A549 (cell line): ENCODE measurements at regions not wholly inside any gene's neighbourhood (a gene's known extent, or its start where the extent isn't known, plus 50 kb on each side); places are given as distances from the start of the nearest gene placed in this dataset.

Source experiments
- ATAC-seq, 2 experiments: fragments of 200-7000 bp in 1 of 2; fragments of >200 bp in 1 of 2; cut with Nextera tagmentation in 1 of 2; cut with Tn5 transposase in 1 of 2; 3 replicates each; pipeline versions ENCODE4 v1.8.0 to v1.9.1; 2018 to 2020; ENCODE audit warnings: mild to moderate bottlenecking in 1 of 2, moderate library complexity in 1 of 2
- CTCF ChIA-PET: fragments of 300-600 bp; sonication (Branson Sonifier 250); formaldehyde crosslinking; extraction: SDS; loops from one replicate; lab custom pipeline; 2021; ENCODE audit warnings: antibody characterized with exemption, inconsistent platforms; lab: Yijun Ruan, JAX
- POLR2A ChIA-PET: fragments of 350-600 bp; formaldehyde crosslinking; extraction: SDS; loops from one replicate; lab custom pipeline; 2021; ENCODE audit warnings: antibody characterized with exemption, inconsistent platforms; lab: Yijun Ruan, JAX
- DNase-seq, 2 experiments: peaks; one replicate each; pipeline versions ENCODE4 v3.0.0 to v3.0.0-alpha.2; 2011 to 2016; ENCODE audit warnings: low read depth in 1 of 2, low spot score in 1 of 2
- FAIRE-seq: peaks from 2 replicates; lab custom pipeline; 2011; peaks lifted over from hg19 to GRCh38; lab: Jason Lieb, UNC
- H3K27ac ChIP-seq, 2 experiments: fragments of >200 bp; sonication (Bioruptor Twin); formaldehyde crosslinking; 3 replicates each; pipeline ENCODE4 v1.5.1; 2016 to 2017
- H3K4me1 ChIP-seq: fragments of >200 bp; sonication (Bioruptor Twin); formaldehyde crosslinking; 3 replicates; pipeline ENCODE4 v1.6.1; 2016
- H3K4me2 ChIP-seq: fragments of >200 bp; sonication (Bioruptor Twin); formaldehyde crosslinking; 3 replicates; pipeline ENCODE4 v1.6.1; 2016
- H3K4me3 ChIP-seq: fragments of >200 bp; sonication (Bioruptor Twin); formaldehyde crosslinking; 3 replicates; pipeline ENCODE4 v1.5.1; 2016
- H3K9me3 ChIP-seq: fragments of >200 bp; sonication (Bioruptor Twin); formaldehyde crosslinking; 3 replicates; pipeline ENCODE4 v1.6.1; 2016
- BHLHE40 ChIP-seq: IDR thresholded peaks from 2 replicates; pipeline ENCODE4 v1.6.1; 2012; ENCODE audit warnings: low read depth, low read length, inconsistent platforms
- CBX2 ChIP-seq: fragments of 200-600 bp; sonication (generic); IDR thresholded peaks from 2 replicates; pipeline ENCODE4 v1.6.1; 2016; ENCODE audit warnings: low read depth, mild to moderate bottlenecking, borderline replicate concordance
- CHD2 ChIP-seq: fragments of 150-350 bp; IDR thresholded peaks from 2 replicates; pipeline ENCODE4 v1.6.1; 2014; ENCODE audit warnings: low read length; ENCODE audit not compliant: partially characterized antibody
- EP300 ChIP-seq, 2 experiments: fragments of >200 bp; sonication (Bioruptor Twin); formaldehyde crosslinking; IDR thresholded peaks; 2 replicates in 1 of 2; 3 replicates in 1 of 2; pipeline ENCODE4 v1.6.1; 2016 to 2017
- FOSB ChIP-seq: fragments of 250-450 bp; sonication (Bioruptor Pico); IDR thresholded peaks from 2 replicates; pipeline ENCODE4 v1.5.0; 2020; ENCODE audit warnings: mild to moderate bottlenecking, moderate library complexity
- FOSL2 ChIP-seq, 2 experiments: fragments of 450-650 bp in 1 of 2; fragments of >200 bp in 1 of 2; sonication (Bioruptor Twin) in 1 of 2; formaldehyde crosslinking; IDR thresholded peaks; 2 replicates each; pipeline versions ENCODE4 v1.5.0 to v1.6.1; 2016 to 2020; ENCODE audit warnings: mild to moderate bottlenecking in 1 of 2, moderate library complexity in 1 of 2
- FOXS1 ChIP-seq: fragments of 250-450 bp; sonication (Bioruptor Pico); IDR thresholded peaks from 2 replicates; pipeline ENCODE4 v1.5.0; 2020; ENCODE audit warnings: mild to moderate bottlenecking, moderate library complexity
- GATA3 ChIP-seq: IDR thresholded peaks from 2 replicates; pipeline ENCODE4 v1.6.1; 2012; ENCODE audit warnings: borderline replicate concordance
- HDAC2 ChIP-seq: fragments of 200-600 bp; sonication (generic); IDR thresholded peaks from 2 replicates; pipeline ENCODE4 v1.6.1; 2016
- HEYL ChIP-seq: fragments of 250-450 bp; sonication (Bioruptor Pico); IDR thresholded peaks from 2 replicates; pipeline ENCODE4 v1.8.0; 2021; ENCODE audit warnings: mild to moderate bottlenecking, moderate library complexity
- HOXA7 ChIP-seq: fragments of 250-450 bp; sonication (Bioruptor Pico); IDR thresholded peaks from 2 replicates; pipeline ENCODE4 v1.5.0; 2020; ENCODE audit warnings: mild to moderate bottlenecking, moderate library complexity
- JUNB ChIP-seq: fragments of >200 bp; sonication (Bioruptor Twin); formaldehyde crosslinking; IDR thresholded peaks from 2 replicates; pipeline ENCODE4 v1.6.1; 2016
- KDM1A ChIP-seq: fragments of 200-600 bp; sonication (generic); IDR thresholded peaks from 2 replicates; pipeline ENCODE4 v1.6.1; 2016; ENCODE audit warnings: low read depth, mild to moderate bottlenecking
- KDM5A ChIP-seq: fragments of 200-600 bp; sonication (generic); IDR thresholded peaks from 2 replicates; pipeline ENCODE4 v1.6.1; 2016; ENCODE audit warnings: antibody characterized with exemption, mild to moderate bottlenecking
- MAZ ChIP-seq: fragments of 150-350 bp; IDR thresholded peaks from 2 replicates; pipeline ENCODE4 v1.6.1; 2014; ENCODE audit warnings: antibody characterized with exemption, low read depth, low read length, borderline replicate concordance
- NPAS2 ChIP-seq: fragments of 250-450 bp; sonication (Bioruptor Pico); IDR thresholded peaks from 2 replicates; pipeline ENCODE4 v1.8.0; 2022; ENCODE audit warnings: mild to moderate bottlenecking, moderate library complexity, borderline replicate concordance
- NR3C1 ChIP-seq: fragments of >200 bp; sonication (Bioruptor Twin); formaldehyde crosslinking; IDR thresholded peaks from 3 replicates; pipeline ENCODE4 v1.6.1; 2017
- POLR2A ChIP-seq: IDR thresholded peaks from 2 replicates; pipeline ENCODE4 v1.6.1; 2012; ENCODE audit warnings: mild to moderate bottlenecking, low read length
- RAD21 ChIP-seq, 2 experiments: fragments of >200 bp in 1 of 2; sonication (Bioruptor Twin) in 1 of 2; formaldehyde crosslinking in 1 of 2; IDR thresholded peaks in 1 of 2; conservative IDR thresholded peaks in 1 of 2; 2 replicates in 1 of 2; 3 replicates in 1 of 2; pipeline ENCODE4 v1.6.1; 2012 to 2018; ENCODE audit warnings: inconsistent platforms in 1 of 2
- RARB ChIP-seq: fragments of 250-450 bp; sonication (Bioruptor Pico); IDR thresholded peaks from 2 replicates; pipeline ENCODE4 v1.8.0; 2021; ENCODE audit warnings: mild to moderate bottlenecking, moderate library complexity
- RCOR1 ChIP-seq: fragments of 150-350 bp; IDR thresholded peaks from 2 replicates; pipeline ENCODE4 v1.6.1; 2014; ENCODE audit warnings: antibody characterized with exemption, low read length, low read depth
- SMC3 ChIP-seq: fragments of >200 bp; sonication (Bioruptor Twin); formaldehyde crosslinking; IDR thresholded peaks from 3 replicates; pipeline ENCODE4 v1.6.1; 2018; ENCODE audit warnings: inconsistent platforms
- TFCP2L1 ChIP-seq: fragments of 250-450 bp; sonication (Bioruptor Pico); IDR thresholded peaks from 2 replicates; pipeline ENCODE4 v1.5.0; 2021; ENCODE audit warnings: mild to moderate bottlenecking
- ZC3H11A ChIP-seq: fragments of 450-650 bp; IDR thresholded peaks from 2 replicates; pipeline ENCODE4 v1.6.1; 2014; ENCODE audit warnings: antibody characterized with exemption, mild to moderate bottlenecking
- WGBS: methylation state at CpG from one replicate; pipeline ENCODE4 v1.1.6; 2017; ENCODE audit errors: missing lambda C conversion rate; 5-methylcytosine and 5-hydroxymethylcytosine counted together
- TF ChIP-seq, protein P1 (sequence below): fragments of >200 bp; sonication (Bioruptor Twin); formaldehyde crosslinking; IDR thresholded peaks from 3 replicates; pipeline ENCODE4 v1.6.1; 2016
- TF ChIP-seq, protein P2 (sequence below): fragments of 200-600 bp; sonication (generic); IDR thresholded peaks from 2 replicates; pipeline ENCODE4 v1.6.1; 2016; ENCODE audit warnings: antibody characterized with exemption, mild to moderate bottlenecking, moderate library complexity
- TF ChIP-seq, protein P3 (sequence below): IDR thresholded peaks from 2 replicates; pipeline ENCODE4 v1.6.1; 2012
- TF ChIP-seq, protein P4 (sequence below): fragments of >200 bp; sonication (Bioruptor Twin); formaldehyde crosslinking; IDR thresholded peaks from 2 replicates; pipeline ENCODE4 v1.6.1; 2016
- TF ChIP-seq, protein P5 (sequence below): IDR thresholded peaks from 2 replicates; pipeline ENCODE4 v1.6.1; 2012
- TF ChIP-seq, protein P6 (sequence below): fragments of 250-450 bp; sonication (Bioruptor Pico); IDR thresholded peaks from 2 replicates; pipeline ENCODE4 v1.5.0; 2020; ENCODE audit warnings: low read depth, mild to moderate bottlenecking, moderate library complexity
- TF ChIP-seq, protein P7 (sequence below): fragments of 150-350 bp; IDR thresholded peaks from 2 replicates; pipeline ENCODE4 v1.6.1; 2014; ENCODE audit warnings: low read depth, mild to moderate bottlenecking, low read length

DNA sequence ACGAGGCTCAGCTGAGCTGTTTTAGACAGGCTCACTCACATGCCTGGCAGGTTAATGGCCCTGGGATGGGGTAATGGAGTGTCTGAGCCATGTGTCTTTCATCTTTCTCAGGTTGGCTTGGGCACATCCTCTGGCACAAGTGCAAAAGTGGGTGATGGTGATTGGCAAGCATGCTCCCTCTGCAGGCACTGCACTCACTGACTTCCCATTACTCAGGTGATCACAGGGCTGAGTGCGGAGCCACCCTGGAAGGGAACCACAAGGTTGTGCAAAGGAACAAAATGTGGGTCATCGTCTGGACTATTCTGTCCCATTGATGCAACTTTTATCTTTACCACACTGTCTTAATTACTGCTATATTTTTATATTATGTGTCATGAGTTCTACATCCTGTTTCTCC is 244.1 kb upstream of the AKR1E2 start:
- Histone ChIP-seq H3K27ac (no peak overlapping the region), H3K4me3 (no peak overlapping the region)
- TF ChIP-seq BHLHE40 = no peak
- TF ChIP-seq RAD21 (conservative IDR thresholded peaks at IDR 0.05 in 1 of 2, IDR thresholded peaks at IDR 0.05 in 1 of 2) = no peak
- no peak for TF ChIP-seq SMC3
- no peak for TF ChIP-seq JUNB
- TF ChIP-seq EP300 (IDR thresholded peaks at IDR 0.05) = no peak
- no peak for TF ChIP-seq CHD2
- no peak for TF ChIP-seq KDM1A
- TF ChIP-seq, protein P1, sequence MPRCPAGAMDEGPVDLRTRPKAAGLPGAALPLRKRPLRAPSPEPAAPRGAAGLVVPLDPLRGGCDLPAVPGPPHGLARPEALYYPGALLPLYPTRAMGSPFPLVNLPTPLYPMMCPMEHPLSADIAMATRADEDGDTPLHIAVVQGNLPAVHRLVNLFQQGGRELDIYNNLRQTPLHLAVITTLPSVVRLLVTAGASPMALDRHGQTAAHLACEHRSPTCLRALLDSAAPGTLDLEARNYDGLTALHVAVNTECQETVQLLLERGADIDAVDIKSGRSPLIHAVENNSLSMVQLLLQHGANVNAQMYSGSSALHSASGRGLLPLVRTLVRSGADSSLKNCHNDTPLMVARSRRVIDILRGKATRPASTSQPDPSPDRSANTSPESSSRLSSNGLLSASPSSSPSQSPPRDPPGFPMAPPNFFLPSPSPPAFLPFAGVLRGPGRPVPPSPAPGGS = no peak
- TF ChIP-seq, protein P2, sequence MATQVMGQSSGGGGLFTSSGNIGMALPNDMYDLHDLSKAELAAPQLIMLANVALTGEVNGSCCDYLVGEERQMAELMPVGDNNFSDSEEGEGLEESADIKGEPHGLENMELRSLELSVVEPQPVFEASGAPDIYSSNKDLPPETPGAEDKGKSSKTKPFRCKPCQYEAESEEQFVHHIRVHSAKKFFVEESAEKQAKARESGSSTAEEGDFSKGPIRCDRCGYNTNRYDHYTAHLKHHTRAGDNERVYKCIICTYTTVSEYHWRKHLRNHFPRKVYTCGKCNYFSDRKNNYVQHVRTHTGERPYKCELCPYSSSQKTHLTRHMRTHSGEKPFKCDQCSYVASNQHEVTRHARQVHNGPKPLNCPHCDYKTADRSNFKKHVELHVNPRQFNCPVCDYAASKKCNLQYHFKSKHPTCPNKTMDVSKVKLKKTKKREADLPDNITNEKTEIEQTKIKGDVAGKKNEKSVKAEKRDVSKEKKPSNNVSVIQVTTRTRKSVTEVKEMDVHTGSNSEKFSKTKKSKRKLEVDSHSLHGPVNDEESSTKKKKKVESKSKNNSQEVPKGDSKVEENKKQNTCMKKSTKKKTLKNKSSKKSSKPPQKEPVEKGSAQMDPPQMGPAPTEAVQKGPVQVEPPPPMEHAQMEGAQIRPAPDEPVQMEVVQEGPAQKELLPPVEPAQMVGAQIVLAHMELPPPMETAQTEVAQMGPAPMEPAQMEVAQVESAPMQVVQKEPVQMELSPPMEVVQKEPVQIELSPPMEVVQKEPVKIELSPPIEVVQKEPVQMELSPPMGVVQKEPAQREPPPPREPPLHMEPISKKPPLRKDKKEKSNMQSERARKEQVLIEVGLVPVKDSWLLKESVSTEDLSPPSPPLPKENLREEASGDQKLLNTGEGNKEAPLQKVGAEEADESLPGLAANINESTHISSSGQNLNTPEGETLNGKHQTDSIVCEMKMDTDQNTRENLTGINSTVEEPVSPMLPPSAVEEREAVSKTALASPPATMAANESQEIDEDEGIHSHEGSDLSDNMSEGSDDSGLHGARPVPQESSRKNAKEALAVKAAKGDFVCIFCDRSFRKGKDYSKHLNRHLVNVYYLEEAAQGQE = no peak
- TF ChIP-seq, protein P3, sequence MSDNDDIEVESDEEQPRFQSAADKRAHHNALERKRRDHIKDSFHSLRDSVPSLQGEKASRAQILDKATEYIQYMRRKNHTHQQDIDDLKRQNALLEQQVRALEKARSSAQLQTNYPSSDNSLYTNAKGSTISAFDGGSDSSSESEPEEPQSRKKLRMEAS = no peak
- TF ChIP-seq, protein P4, sequence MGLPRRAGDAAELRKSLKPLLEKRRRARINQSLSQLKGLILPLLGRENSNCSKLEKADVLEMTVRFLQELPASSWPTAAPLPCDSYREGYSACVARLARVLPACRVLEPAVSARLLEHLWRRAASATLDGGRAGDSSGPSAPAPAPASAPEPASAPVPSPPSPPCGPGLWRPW = no peak
- TF ChIP-seq GATA3 = no peak
- TF ChIP-seq HDAC2 = no peak
- TF ChIP-seq ZC3H11A = no peak
- no peak for TF ChIP-seq FOSL2 (IDR thresholded peaks at IDR 0.05)
- TF ChIP-seq FOSL2 (CRISPR knock-in tag; IDR thresholded peaks at IDR 0.05) = no peak
- TF ChIP-seq, all 56 proteins: peak for 0
- ATAC-seq (no peak), DNase-seq (no peak), FAIRE-seq (no peak)
- no peaks in the 10 kb centered on the region for H3K4me1 ChIP-seq
- 74% methylated on average over 3 of the region's 3 CpGs for WGBS
- H3K4me2 ChIP-seq = no peak overlapping the region
- POLR2A ChIA-PET = no interaction called here
- no peaks in the 10 kb centered on the region for H3K9me3 ChIP-seq
- CTCF ChIA-PET = no interaction called here

DNA sequence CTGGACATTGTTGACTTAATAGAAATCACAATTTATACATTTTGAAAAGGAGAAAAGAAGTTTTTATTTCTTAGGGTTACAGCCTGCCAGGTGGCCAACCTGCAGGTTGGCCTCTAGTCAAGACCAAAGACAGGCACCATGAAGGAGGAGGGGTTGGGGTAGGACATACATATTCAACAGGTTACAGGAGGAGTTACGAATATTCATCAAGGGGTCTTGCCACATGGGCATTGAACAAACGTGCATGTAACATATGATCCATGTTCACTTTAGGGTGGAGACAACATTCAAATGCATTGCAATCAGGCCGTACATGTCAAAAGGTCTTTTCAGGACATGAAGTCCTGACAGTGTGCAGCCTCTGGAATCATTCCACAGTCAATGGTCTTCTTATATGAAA is 246.2 kb upstream of the AKR1E2 start:
- ATAC-seq = no peak
- no peaks in the 10 kb centered on the region for H3K9me3 ChIP-seq
- H3K27ac ChIP-seq = no peak overlapping the region
- no peak overlapping the region for H3K4me2 ChIP-seq
- POLR2A ChIA-PET = no interaction called here
- no peak overlapping the region for H3K4me3 ChIP-seq
- no peak for DNase-seq
- FAIRE-seq = no peak
- TF ChIP-seq NR3C1 (no peak), CBX2 (no peak), RARB (CRISPR knock-in tag) (no peak), RAD21 (conservative IDR thresholded peaks at IDR 0.05 in 1 of 2, IDR thresholded peaks at IDR 0.05 in 1 of 2) (no peak), HOXA7 (CRISPR knock-in tag) (no peak), KDM5A (no peak), MAZ (no peak), HEYL (CRISPR knock-in tag) (no peak), ZC3H11A (no peak), FOXS1 (CRISPR knock-in tag) (no peak), RCOR1 (no peak), TFCP2L1 (CRISPR knock-in tag) (no peak), FOSB (CRISPR knock-in tag) (no peak), SMC3 (no peak), POLR2A (no peak), NPAS2 (CRISPR knock-in tag) (no peak), EP300 (IDR thresholded peaks at IDR 0.05) (no peak)
- TF ChIP-seq, protein P5, sequence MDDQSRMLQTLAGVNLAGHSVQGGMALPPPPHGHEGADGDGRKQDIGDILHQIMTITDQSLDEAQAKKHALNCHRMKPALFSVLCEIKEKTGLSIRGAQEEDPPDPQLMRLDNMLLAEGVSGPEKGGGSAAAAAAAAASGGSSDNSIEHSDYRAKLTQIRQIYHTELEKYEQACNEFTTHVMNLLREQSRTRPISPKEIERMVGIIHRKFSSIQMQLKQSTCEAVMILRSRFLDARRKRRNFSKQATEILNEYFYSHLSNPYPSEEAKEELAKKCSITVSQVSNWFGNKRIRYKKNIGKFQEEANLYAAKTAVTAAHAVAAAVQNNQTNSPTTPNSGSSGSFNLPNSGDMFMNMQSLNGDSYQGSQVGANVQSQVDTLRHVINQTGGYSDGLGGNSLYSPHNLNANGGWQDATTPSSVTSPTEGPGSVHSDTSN = no peak
- TF ChIP-seq, protein P6, sequence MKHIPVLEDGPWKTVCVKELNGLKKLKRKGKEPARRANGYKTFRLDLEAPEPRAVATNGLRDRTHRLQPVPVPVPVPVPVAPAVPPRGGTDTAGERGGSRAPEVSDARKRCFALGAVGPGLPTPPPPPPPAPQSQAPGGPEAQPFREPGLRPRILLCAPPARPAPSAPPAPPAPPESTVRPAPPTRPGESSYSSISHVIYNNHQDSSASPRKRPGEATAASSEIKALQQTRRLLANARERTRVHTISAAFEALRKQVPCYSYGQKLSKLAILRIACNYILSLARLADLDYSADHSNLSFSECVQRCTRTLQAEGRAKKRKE (CRISPR knock-in tag) = no peak
- TF ChIP-seq, protein P7, sequence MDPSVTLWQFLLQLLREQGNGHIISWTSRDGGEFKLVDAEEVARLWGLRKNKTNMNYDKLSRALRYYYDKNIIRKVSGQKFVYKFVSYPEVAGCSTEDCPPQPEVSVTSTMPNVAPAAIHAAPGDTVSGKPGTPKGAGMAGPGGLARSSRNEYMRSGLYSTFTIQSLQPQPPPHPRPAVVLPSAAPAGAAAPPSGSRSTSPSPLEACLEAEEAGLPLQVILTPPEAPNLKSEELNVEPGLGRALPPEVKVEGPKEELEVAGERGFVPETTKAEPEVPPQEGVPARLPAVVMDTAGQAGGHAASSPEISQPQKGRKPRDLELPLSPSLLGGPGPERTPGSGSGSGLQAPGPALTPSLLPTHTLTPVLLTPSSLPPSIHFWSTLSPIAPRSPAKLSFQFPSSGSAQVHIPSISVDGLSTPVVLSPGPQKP = no peak
- 74% methylated on average over 3 of the region's 3 CpGs for WGBS
- H3K4me1 ChIP-seq = no peaks in the 10 kb centered on the region
- CTCF ChIA-PET = interaction anchor here (0.5 kb wide), 1 partner anchor 213 kb away, joined by 3 read pairs; no protein-coding TSS in a partner anchor
